Naive thymus-derived CD4-positive, alpha-beta T cell (primary cell): ENCODE measurements at regions not wholly inside any gene's neighbourhood (a gene's known extent, or its start where the extent isn't known, plus 50 kb on each side); places are given as distances from the start of the nearest gene placed in this dataset.

Experiments used
- ATAC-seq: fragments of 150-1000 bp; cut with Tn5 transposase; 2 replicates; pipeline ENCODE4 v1.10.0; 2021; ENCODE audit warnings: mild to moderate bottlenecking, moderate library complexity
- CTCF ChIA-PET: fragments of 350-600 bp; sonication (Branson Sonifier 250); formaldehyde crosslinking; loops from one replicate; lab custom pipeline; 2021; ENCODE audit warnings: antibody characterized with exemption; lab: Charles Lee
- POLR2A ChIA-PET: fragments of 350-600 bp; sonication (Branson Sonifier 250); formaldehyde crosslinking; loops from one replicate; lab custom pipeline; 2021; ENCODE audit warnings: antibody characterized with exemption, inconsistent platforms; lab: Charles Lee
- DNase-seq, 9 donors: peaks; one replicate each; pipeline versions ENCODE4 v3.0.0 to v3.0.0-alpha.2; 2020 to 2022; ENCODE audit warnings: mixed read lengths in 1 of 9
- H3K27ac ChIP-seq: one replicate; pipeline ENCODE4 v1.7.0; 2013; ENCODE audit warnings: mild to moderate bottlenecking, low read depth, low read length, moderate library complexity
- H3K27me3 ChIP-seq, 2 donors: one replicate each; pipeline ENCODE4 v1.7.0; 2013; ENCODE audit warnings: low read length in 2 of 2, mild to moderate bottlenecking in 2 of 2, moderate library complexity in 2 of 2; ENCODE audit not compliant: control insufficient read depth in 2 of 2, insufficient read depth in 2 of 2
- H3K36me3 ChIP-seq, 3 experiments: 1 replicate in 2 of 3; 2 replicates in 1 of 3; pipeline ENCODE4 v1.7.0; 2013; ENCODE audit warnings: low read length in 3 of 3, mild to moderate bottlenecking in 3 of 3, moderate library complexity in 1 of 3; ENCODE audit not compliant: insufficient read depth in 3 of 3, control insufficient read depth in 2 of 3
- H3K4me1 ChIP-seq, 2 donors: one replicate each; pipeline ENCODE4 v1.7.0; 2013; ENCODE audit warnings: low read length in 2 of 2, mild to moderate bottlenecking in 2 of 2, moderate library complexity in 1 of 2; ENCODE audit not compliant: control insufficient read depth in 2 of 2, insufficient read depth in 2 of 2
- H3K4me3 ChIP-seq: 2 replicates; pipeline ENCODE4 v1.7.0; 2013; ENCODE audit warnings: mild to moderate bottlenecking, low read length
- H3K9me3 ChIP-seq, 3 experiments: 1 replicate in 2 of 3; 2 replicates in 1 of 3; pipeline ENCODE4 v1.7.0; 2013; ENCODE audit warnings: low read length in 3 of 3; ENCODE audit not compliant: control insufficient read depth in 2 of 3
- H3K27ac Mint-ChIP-seq, 9 donors: one replicate each; pipeline ENCODE4 v1.8.0; 2020 to 2022; ENCODE audit warnings: mixed read lengths in 9 of 9, mild to moderate bottlenecking in 8 of 9, moderate library complexity in 5 of 9, inconsistent platforms in 2 of 9
- H3K27me3 Mint-ChIP-seq, 5 donors: one replicate each; pipeline ENCODE4 v1.8.0; 2021 to 2022; ENCODE audit warnings: mixed read lengths in 5 of 5, mild to moderate bottlenecking in 1 of 5
- H3K36me3 Mint-ChIP-seq, 5 donors: one replicate each; pipeline ENCODE4 v1.8.0; 2020 to 2022; ENCODE audit warnings: mixed read lengths in 5 of 5, mild to moderate bottlenecking in 3 of 5, inconsistent platforms in 1 of 5
- H3K4me1 Mint-ChIP-seq, 7 donors: one replicate each; pipeline ENCODE4 v1.8.0; 2020 to 2022; ENCODE audit warnings: mixed read lengths in 7 of 7, mild to moderate bottlenecking in 3 of 7, inconsistent platforms in 1 of 7
- H3K4me3 Mint-ChIP-seq, 10 donors: one replicate each; pipeline ENCODE4 v1.8.0; 2020 to 2022; ENCODE audit warnings: mild to moderate bottlenecking in 10 of 10, mixed read lengths in 10 of 10, moderate library complexity in 6 of 10, inconsistent platforms in 2 of 10
- H3K9me3 Mint-ChIP-seq, 11 donors: one replicate each; pipeline ENCODE4 v1.8.0; 2020 to 2022; ENCODE audit warnings: mixed read lengths in 11 of 11, mild to moderate bottlenecking in 4 of 11, inconsistent platforms in 1 of 11, moderate library complexity in 1 of 11
- intact Hi-C, 2 donors: fragments of 100-400 bp; cut with micrococcal nuclease; formaldehyde crosslinking; loops; one replicate each; pipeline ENCODE4 v1.15.1; 2023

DNA sequence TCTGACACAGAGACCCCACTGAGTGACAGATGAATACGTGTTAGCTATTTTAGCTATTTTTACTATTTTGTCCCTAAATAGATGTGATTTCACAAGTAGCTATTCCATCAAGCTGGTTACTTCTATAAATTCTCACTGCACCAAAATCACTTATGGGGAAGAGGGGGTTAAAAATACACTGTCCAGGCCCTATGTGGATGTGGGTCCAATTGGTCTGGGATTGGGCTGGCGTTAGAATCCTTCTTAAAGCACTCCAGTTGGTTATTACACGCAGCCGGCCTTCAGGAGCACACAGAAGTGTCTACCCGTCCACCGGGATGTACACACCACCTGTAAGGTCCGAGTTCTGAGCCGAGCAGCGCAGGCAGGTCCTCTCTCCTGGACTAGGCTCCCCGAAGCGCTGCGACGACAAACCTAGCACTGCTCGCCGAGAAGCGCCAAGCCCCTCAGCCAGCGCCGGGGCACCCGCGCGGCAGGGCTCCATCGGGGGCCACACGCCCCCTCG, 222.3 kb upstream of the MKLN1 start:
- Mint-ChIP-seq H3K4me1 (peaks cover 55 to 69% (median 64%) of the 10 kb centered on the region in 7 donors), H3K36me3 (peaks cover 0 to 29% (median 21%) of the 10 kb centered on the region in 5 donors), H3K4me3 (peak overlapping the region; percentile 76 to 99 (median 86)), H3K9me3 (peaks cover 0 to 13% (median 0%) of the 10 kb centered on the region in 11 donors), H3K27me3 (peaks cover 0 to 5% (median 0%) of the 10 kb centered on the region in 5 donors), H3K27ac (peak overlapping the region; percentile 66 to 97 (median 93))
- POLR2A ChIA-PET, result interaction anchor here (0.8 to 3.2 kb wide), 15 partner anchors 8 to 232 kb away, joined by 3 to 24 read pairs (median 4); partner anchors contain the start of gene MKLN1
- Histone ChIP-seq H3K4me3 (peak overlapping the region; percentile 52), H3K36me3 (peaks cover 0 to 22% (median 0%) of the 10 kb centered on the region in 3 experiments), H3K9me3 (no peaks in the 10 kb centered on the region), H3K27me3 (no peaks in the 10 kb centered on the region), H3K4me1 (peaks cover 41 to 59% of the 10 kb centered on the region in 2 donors), H3K27ac (peak overlapping the region; percentile 98)
- ATAC-seq, result no peak
- DNase-seq, result no peak
- intact Hi-C loops, result loop anchor here (2.0 to 5.0 kb wide), 6 partner anchors 15 to 1673 kb away; partner anchors contain the start of genes COPG2 (in 1 of the 2), STRIP2 (in 1 of the 2) and UBE2H (in 1 of the 2)
- CTCF ChIA-PET, result interaction anchor here (1.8 kb wide), 1 partner anchor 36 kb away, joined by 4 read pairs; no protein-coding TSS in a partner anchor

DNA sequence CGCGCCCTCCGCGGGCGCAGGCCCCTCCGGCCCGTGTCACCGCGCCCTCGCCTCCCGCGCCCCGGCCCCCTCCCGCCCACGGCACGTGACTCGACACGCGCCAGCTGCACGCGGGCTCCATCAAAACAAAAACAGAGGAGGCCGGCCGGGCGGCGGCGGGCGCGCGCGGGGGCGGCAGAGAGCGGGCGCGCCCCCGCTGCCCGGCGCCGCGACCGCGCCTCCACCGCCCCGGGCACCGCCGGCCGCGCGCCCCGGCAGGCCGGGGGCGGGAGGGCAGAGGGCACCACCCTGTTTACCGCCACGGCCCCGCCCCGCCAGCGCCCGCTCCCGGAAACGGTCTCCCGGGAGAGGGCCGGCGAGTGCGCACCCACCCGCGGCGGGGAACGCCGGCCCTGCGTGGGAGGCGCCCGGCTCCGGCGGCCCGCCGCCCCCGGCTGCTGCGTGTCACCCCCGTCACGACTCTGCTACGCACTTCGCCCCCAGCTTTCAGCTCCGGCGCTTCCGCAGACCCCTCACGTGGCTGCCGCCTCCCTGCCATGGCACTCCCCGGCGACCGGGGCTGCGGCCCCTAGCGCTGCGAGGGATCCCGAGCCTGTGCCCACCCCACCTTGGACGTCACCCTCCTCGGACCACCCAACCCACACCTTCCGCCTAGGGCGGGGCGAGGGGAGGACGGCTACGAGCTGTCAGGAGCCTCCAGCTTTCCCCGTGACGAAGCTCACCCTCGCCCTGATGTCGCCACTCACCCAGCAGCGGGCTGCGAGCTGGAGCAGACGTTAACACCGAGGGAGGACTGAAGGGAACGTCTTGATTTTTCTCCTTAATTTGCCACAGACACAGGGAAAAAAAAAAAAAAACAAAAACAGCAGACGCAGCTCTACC, 221.6 kb upstream of the MKLN1 start:
- H3K4me1 ChIP-seq, result peaks cover 43 to 61% of the 10 kb centered on the region in 2 donors
- ChIA-PET POLR2A (interaction anchor here (0.6 to 3.2 kb wide), 23 partner anchors 9 to 1213 kb away, joined by 3 to 24 read pairs (median 4); partner anchors contain the start of gene MKLN1), CTCF (interaction anchor here (0.6 to 1.8 kb wide), 4 partner anchors 37 to 295 kb away, joined by 3 to 4 read pairs (median 3); no protein-coding TSS in a partner anchor)
- peak overlapping the region; percentile 86 to 100 (median 97) for H3K4me3 Mint-ChIP-seq
- H3K27ac Mint-ChIP-seq, result peak overlapping the region; percentile 95 to 100 (median 98)
- peaks cover 0 to 22% (median 0%) of the 10 kb centered on the region in 3 experiments for H3K36me3 ChIP-seq
- DNase-seq (peak; percentile 89 to 93 (median 92)), ATAC-seq (peak; percentile 74)
- no peaks in the 10 kb centered on the region for H3K9me3 ChIP-seq
- H3K27me3 Mint-ChIP-seq, result peaks cover 0 to 5% (median 0%) of the 10 kb centered on the region in 5 donors
- peaks cover 0 to 13% (median 0%) of the 10 kb centered on the region in 11 donors for H3K9me3 Mint-ChIP-seq
- peaks cover 56 to 69% (median 64%) of the 10 kb centered on the region in 7 donors for H3K4me1 Mint-ChIP-seq
- intact Hi-C loops, result loop anchor here (1.0 to 5.0 kb wide), 10 partner anchors 15 to 1674 kb away; partner anchors contain the start of genes COPG2 (in 1 of the 2), STRIP2 (in 1 of the 2) and UBE2H (in 1 of the 2)
- peaks cover 0 to 29% (median 21%) of the 10 kb centered on the region in 5 donors for H3K36me3 Mint-ChIP-seq
- peak overlapping the region; percentile 98 for H3K4me3 ChIP-seq
- no peaks in the 10 kb centered on the region for H3K27me3 ChIP-seq
- H3K27ac ChIP-seq, result peak overlapping the region; percentile 98

DNA sequence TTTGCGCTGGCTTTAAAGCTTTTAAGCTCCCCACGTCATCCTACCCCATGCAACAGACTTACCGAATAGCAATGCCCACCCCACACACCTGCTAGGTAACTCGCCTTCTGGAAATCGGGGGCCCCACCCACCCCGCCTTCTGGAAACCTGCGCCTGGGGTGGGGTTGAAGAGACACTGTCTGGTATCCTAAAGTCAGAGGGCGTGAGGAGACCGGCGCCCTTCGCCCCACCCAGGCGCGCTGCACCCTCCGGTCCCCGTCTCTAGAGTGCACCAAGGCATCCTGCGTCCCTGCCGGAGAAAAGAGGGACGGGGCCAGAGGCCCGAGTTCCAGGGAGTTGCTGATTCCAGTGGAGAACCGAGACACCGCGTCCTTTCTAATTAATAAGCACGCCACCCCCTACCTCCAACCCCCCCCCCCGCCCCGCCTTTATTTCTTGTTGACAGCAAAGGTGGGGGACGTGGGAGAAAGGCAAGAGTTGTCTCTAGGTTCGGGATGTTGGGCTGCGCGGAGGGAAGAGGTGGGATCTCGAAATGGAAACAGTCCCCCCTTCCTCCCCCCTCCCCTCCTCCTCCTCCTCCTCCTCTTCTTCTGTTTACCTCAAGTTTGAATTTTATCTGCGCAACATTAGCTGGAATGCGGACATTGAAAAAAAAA, 220.9 kb upstream of the MKLN1 start:
- H3K4me3 Mint-ChIP-seq, result peak overlapping the region; percentile 86 to 100 (median 97)
- CTCF ChIA-PET, result interaction anchor here (0.6 to 1.8 kb wide), 7 partner anchors 38 to 317 kb away, joined by 3 to 4 read pairs (median 3); no protein-coding TSS in a partner anchor

DNA sequence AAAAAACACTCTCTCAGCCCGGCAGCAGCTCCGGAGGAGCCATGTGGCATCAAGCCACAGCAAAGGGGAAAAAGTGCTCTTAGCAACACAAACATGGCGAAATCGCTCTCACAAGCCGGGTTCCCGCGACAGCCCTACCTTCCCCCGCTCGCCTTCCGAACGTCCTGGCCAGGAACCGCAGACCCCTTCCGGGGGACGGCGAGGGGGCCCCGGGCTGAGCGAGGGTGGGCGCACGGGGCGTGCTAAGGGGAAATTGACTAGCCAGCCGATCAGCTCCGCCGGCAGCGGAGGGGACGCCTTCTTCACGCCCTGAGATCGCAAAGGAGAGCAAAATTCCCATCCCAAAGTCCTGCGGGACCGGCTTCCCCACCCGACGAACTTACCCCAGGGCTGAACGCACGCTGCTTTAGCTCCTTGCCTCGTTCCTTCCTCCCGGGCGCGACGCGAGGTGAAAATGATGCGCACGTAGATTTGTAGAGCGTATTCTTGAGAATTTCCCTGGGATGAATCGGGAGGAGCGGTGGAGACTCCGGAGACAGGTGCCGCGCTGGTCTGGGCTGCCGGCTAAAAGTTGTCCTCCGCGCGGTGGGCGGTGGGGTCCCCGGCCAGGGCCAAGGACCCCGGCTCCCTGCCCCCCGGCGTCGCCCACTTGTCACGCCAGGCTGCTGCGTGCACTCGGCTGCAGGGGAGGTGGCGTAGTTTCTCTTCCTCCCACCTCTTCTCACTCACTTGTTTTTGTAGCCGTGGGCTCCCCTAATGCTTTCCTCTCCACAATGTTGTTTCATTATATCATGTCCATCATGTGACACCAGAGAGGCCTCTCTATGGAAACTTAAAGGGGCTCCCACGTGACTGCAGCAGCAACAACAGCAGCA, 220.1 kb upstream of the MKLN1 start:
- Histone ChIP-seq H3K9me3 (no peaks in the 10 kb centered on the region), H3K36me3 (peaks cover 0 to 22% (median 0%) of the 10 kb centered on the region in 3 experiments), H3K27me3 (no peaks in the 10 kb centered on the region), H3K4me3 (peak overlapping the region; percentile 98), H3K4me1 (peaks cover 42 to 46% of the 10 kb centered on the region in 2 donors), H3K27ac (peak overlapping the region; percentile 98)
- ChIA-PET CTCF (interaction anchor here (0.7 to 1.1 kb wide), 3 partner anchors 124 to 316 kb away, joined by 3 read pairs; no protein-coding TSS in a partner anchor), POLR2A (interaction anchor here (0.7 to 3.2 kb wide), 11 partner anchors 11 to 220 kb away, joined by 3 to 24 read pairs (median 4); partner anchors contain the start of gene MKLN1)
- peak; percentile 53 to 90 (median 84) for DNase-seq
- Mint-ChIP-seq H3K27me3 (peaks cover 0 to 5% (median 0%) of the 10 kb centered on the region in 5 donors), H3K27ac (peak overlapping the region; percentile 95 to 100 (median 98)), H3K4me1 (peaks cover 48 to 69% (median 58%) of the 10 kb centered on the region in 7 donors), H3K36me3 (peaks cover 0 to 24% (median 14%) of the 10 kb centered on the region in 5 donors), H3K9me3 (peaks cover 0 to 13% (median 0%) of the 10 kb centered on the region in 11 donors), H3K4me3 (peak overlapping the region; percentile 86 to 100 (median 97))
- peak; percentile 38 for ATAC-seq
- intact Hi-C loops, result loop anchor here (1.0 to 5.0 kb wide), 16 partner anchors 38 to 1675 kb away; partner anchors contain the start of genes MKLN1 (in 2 of the 2), COPG2 (in 1 of the 2), STRIP2 (in 1 of the 2) and UBE2H (in 1 of the 2)

More for the DNA sequence above, 220.9 kb upstream of the MKLN1 start:
- intact Hi-C loops, result loop anchor here (1.0 to 5.0 kb wide), 8 partner anchors 38 to 1675 kb away; partner anchors contain the start of genes COPG2 (in 1 of the 2), STRIP2 (in 1 of the 2) and UBE2H (in 1 of the 2)
- Histone ChIP-seq H3K36me3 (peaks cover 0 to 22% (median 0%) of the 10 kb centered on the region in 3 experiments), H3K27ac (peak overlapping the region; percentile 98), H3K9me3 (no peaks in the 10 kb centered on the region), H3K27me3 (no peaks in the 10 kb centered on the region), H3K4me3 (peak overlapping the region; percentile 98), H3K4me1 (peaks cover 46 to 54% of the 10 kb centered on the region in 2 donors)
- H3K27ac Mint-ChIP-seq, result peak overlapping the region; percentile 95 to 100 (median 98)
- ATAC-seq (peak; percentile 10), DNase-seq (peak; percentile 44 to 87 (median 77))
- POLR2A ChIA-PET, result interaction anchor here (0.6 to 3.2 kb wide), 18 partner anchors 10 to 1214 kb away, joined by 3 to 24 read pairs (median 4); partner anchors contain the start of gene MKLN1
- peaks cover 0 to 29% (median 21%) of the 10 kb centered on the region in 5 donors for H3K36me3 Mint-ChIP-seq
- H3K9me3 Mint-ChIP-seq, result peaks cover 0 to 13% (median 0%) of the 10 kb centered on the region in 11 donors
- H3K4me1 Mint-ChIP-seq, result peaks cover 55 to 69% (median 65%) of the 10 kb centered on the region in 7 donors
- H3K27me3 Mint-ChIP-seq, result peaks cover 0 to 5% (median 0%) of the 10 kb centered on the region in 5 donors
